ENCODE measurements at regions not wholly inside any gene's neighbourhood (a gene's known extent, or its start where the extent isn't known, plus 50 kb on each side); places are given as distances from the start of the nearest gene placed in this dataset.

DNA sequence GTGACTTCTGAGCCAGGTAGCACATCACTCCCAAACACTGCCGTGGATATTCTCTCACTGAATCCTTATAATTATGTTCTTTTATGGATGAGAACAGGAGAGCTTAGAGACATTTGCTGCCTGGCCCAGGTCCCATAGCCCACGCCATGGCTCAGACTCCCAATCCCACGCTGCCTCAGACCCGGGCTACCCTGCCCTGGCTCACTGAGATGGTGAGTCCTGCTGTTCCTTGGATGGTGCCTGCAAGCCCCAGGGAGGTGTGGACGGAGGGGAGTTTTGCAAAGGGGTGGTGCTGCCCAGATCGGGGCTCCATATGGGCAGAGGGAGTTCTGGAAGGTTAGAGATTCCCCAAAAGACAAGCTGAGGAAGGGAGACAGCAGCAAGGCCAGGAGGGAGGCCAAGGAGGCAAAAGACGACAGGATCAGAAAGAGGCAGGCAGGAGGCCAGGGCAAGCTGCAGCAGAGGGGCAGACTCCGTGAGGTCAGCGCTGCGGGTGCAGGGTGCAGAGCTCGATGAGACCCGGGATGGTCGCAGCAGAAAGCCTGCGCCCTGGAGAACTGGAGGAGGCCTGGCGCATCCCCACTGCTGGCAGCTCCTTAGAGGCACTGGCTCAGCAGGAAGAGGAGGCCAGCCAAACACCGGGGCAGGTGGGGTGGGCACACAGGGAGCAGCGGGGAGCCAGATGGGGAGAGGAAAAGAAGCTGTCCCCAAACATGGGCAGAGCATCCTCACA, 95.7 kb upstream of the ALDH1A3 start:
- no peak for DNase-seq (ENCODE audit: low spot score)

DNA sequence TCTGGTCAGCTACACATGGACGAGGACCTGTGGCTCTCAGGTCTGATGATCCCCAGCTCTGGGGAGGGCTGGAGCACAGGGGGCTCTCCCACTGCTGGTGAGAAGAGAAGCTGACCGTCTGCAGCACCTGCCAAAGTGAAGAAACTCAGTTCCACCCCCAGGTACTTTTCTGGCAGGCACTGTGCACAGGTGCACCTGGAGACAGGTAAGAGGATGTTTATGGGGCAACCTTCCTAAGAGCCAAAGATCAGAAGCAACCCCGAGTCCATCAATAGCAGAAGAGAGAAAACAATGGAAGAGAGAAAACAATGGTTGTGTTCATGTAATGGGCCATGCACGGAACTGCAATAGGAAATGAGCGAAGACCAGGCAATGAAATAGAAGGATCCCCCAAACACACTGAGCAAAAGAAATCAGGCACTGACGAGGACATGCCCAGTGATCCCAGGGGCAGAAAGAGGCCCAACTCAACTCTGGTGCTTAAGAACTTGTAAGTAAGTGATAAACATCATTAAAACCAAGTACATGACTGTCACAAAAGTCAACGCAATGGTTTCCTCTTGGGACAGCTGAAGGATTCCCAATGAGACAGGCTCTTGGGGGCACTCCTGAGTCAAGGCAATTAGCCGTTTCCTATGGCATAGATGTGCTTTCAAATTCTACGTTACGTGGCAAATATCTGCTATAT, 95.0 kb upstream of the ALDH1A3 start:
- DNase-seq (ENCODE audit: low spot score) = no peak

DNA sequence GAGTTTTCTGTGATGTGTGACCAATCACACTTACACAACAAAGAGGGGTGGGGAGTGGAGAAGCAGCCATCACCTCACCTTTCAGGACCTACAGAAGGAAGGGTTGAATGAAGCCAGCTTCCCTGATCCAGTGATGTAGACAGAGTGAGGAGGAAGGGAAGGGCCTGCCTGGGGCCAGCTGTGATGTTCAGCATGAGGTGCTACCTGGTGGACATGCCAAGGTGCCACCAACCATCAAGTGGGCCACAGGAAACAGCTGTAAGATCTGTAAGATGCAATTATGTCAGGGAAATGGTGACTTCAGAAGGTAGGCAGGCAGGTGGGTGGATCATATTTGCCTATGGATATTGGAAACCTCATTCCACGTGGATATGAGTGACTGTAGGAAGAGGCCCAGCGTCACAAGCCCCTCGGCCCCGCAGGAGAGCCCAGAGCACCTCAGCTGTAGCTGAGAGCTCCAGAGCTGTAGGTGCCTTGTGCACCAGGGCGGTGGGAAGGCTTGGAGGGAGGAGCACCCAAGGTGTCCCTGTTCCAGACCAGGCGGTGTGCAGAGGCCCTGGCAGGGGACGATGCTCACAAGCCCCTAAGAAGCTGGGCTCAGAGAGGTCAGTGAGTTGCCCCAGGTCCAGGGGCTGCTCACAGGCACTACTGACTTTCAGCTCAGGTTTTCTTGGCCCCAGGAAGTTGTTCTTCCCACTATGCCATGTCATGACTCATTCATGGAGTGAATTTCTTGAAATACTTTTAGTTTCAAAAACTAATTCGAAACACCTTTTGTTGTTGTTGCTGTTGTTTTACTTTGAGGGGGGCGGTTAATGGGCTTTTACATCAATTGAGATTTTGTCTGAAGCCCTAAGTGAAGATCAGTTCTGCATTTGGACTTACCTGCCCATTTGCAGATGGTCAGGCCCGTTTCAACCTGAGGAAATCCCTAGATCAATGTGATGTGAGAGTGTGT, 94.2 kb upstream of the ALDH1A3 start:
- DNase-seq (ENCODE audit: low spot score) = no peak

DNA sequence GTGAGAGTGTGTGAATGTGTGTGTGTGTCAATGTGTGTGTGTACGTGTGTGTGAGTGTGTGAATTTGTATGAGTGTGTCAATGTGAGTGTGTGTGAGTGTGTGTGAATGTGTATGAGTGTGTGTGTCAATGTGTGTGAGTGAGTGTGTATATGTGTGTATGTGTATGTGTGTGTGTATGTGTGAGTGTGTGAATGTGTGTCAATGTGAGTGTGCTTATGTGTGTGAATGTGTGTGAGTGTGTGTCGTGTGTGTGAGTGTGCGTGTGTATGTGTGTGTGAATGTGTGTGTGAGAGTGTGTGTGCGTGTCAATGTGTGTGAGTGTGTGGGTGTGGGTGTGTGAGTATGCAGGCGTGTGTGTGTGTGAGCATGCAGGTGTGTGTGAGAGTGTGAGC, 93.5 kb upstream of the ALDH1A3 start:
- no peak for DNase-seq (ENCODE audit: low spot score)

DNA sequence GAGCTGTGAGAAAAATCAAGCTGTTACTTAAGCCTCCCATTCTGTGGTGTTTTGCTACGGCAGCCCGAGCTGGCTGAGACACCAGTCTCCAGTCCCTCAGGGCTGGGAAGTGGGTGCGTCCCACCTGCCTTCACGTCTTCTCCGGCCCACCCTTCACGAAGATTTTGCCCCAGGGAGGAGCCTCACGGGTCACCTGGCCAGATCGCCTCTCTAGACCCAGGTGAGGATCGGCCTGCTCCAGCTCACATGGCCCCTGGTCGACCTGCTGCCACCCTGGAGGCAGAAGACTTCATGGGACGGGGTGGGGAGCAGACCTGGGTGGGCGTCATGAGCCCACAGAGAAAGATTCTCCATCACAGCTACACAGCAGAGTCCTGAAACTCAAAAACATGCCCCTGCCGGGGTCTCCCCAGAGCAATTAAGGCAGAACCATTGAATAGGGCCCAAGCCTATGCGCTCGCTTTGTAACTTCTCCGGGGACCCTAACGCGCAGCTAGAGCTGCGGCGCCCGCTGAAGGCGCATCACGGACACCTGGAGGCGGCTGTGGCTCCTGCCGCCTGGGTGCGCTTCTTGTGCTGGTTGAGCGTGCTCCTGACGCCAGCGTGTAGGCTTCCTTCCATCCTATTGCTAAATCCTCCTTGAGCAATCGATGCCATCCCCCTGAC, 92.6 kb upstream of the ALDH1A3 start:
- DNase-seq (ENCODE audit: low spot score) = no peak

DNA sequence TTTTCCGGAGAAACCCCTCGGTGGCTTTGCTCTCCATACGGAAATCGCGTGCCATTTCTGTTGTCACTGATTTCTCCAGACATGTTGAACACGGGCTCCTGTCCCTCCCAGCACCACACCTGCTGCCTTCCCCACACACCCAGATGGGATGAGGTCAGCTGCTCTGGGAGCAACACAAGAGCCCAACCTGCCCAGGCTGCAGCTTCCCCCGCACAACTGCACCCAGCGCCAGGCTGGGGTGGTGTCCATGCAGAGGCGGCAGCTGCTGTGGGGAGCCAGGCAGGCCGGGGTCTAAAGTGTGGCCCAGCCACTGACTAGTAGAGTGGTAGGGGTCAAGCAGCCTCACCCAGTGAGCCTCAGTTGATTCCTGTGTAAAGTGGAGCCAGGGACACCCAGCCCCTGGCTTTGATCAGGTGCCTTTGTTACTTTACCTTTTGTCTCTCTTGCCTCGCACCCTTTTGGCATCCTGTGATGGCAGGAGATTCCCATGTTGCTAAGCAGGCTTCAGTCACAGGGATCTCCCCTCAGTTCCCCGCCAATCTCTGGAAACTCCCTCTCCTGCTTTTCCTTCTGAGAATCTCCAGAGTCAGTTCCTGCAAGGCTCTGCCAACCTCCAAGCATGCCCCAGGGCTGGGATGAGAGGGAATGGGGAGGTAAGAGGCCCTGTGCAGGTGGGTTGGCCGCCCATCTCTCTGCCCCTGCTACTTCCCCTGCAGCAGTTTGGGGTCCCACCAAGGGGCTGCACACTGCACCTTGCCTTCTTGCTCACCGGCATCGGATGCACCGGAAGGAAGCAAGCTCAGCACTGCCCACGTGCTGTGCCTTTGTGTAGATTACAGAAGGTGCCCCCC, 91.8 kb upstream of the ALDH1A3 start:
- no peak for DNase-seq (ENCODE audit: low spot score)

DNA sequence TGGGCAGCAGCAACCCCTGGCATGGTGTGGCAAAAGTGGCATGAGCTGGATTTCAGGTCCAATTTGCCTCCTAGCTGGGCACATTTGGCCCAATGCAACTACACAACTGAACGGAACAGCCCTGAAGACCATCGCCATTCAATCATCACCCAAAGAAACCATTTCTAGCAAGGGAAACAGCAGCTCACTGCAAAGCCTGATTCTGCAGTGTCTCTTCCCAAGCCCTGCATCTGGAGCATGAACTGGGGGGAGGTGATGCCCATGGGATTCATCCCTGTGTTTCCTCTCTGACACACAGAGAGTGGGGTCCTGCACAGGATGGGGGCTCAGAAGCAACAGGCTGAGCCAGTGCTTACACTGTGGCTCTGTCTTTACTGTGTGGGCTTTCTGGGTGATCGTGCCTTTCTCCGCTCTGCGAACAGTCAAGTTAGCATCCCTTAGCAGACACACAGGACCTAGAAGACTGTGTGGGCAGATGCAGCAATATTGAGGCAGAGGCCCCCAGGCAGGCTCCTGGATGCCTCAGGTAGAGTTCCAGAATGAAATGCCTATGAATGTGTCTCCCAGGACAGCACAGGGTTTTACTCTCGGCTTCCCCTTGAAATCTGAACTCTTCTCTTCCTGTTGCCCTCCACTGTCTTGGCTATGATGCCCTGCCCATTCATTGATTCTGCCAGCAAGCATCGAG, 91.1 kb upstream of the ALDH1A3 start:
- DNase-seq (ENCODE audit: low spot score) = no peak

DNA sequence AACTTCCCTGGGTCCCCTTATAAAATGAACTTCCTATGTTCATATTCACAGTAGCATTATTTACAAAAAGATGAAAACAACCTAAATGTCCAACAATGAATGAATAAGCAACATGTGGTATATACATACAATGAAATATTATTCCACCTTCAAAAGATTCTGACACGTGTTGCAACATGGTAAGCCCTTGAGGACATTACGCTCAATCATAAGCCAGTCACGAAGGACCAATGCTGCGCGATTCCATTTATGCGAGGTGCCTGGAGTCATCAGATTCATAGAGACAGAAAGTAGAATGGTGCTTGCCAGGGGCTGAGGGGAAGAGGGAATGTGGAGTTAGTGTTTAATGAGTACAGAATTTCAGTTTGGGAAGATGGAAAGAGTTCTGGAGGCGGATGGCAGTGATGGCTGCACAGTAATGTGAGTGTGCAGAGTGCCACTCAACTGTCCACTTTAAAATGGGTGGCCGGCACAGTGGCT, 88.8 kb upstream of the ALDH1A3 start:
- no peak for DNase-seq (ENCODE audit: low spot score)

DNA sequence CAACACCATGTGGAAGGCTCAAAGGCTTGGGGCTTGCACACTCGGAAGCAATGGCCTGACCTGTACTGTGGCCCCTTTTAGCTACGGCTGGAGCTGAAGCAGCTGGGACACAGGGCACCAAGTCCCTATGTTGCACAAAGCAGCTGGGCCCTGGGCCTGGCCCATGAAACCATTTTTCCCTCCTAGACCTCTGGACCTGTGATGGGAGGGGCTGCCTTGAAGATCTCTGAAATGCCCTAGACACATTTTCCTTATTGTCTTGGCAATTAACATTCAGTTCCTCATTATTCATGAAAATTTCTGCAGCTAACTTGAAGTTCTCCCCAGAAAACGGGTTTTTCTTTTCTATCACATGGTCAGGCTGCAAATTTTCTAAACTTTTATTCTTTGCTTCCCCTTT, 85.6 kb upstream of the ALDH1A3 start:
- no peak for DNase-seq (ENCODE audit: low spot score)

DNA sequence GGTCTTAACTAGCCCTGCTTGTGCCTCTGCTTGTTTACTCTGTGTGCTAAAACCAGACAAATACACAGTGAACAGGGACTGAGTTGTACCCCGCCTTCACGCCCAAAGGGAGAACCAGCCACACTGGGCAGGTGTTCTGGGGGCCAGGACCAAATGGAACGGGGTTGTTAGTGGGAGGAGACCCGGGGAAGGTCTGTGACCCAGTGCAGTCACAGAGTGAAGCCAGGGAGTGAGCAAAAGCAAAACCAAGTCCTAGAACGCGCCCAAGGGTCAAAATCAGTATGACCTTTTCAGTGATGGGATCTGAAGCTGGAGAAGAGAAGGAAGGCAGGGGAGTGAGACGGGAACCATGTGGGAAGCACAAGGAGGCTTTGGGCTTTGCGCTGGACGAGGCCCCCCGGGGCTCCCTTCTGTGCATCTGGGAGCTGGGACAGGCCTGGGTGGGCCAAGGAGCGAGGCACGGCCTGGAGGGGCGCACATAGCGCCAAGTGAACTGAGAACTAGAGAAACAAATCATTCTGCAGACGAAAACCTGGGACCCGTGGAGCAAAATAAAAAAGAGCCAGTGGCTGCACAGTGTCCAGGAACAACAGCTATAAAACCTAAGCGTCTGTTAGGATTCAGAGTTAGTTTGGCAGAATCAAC, 78.3 kb upstream of the ALDH1A3 start:
- no peak for DNase-seq (ENCODE audit: low spot score)

DNA sequence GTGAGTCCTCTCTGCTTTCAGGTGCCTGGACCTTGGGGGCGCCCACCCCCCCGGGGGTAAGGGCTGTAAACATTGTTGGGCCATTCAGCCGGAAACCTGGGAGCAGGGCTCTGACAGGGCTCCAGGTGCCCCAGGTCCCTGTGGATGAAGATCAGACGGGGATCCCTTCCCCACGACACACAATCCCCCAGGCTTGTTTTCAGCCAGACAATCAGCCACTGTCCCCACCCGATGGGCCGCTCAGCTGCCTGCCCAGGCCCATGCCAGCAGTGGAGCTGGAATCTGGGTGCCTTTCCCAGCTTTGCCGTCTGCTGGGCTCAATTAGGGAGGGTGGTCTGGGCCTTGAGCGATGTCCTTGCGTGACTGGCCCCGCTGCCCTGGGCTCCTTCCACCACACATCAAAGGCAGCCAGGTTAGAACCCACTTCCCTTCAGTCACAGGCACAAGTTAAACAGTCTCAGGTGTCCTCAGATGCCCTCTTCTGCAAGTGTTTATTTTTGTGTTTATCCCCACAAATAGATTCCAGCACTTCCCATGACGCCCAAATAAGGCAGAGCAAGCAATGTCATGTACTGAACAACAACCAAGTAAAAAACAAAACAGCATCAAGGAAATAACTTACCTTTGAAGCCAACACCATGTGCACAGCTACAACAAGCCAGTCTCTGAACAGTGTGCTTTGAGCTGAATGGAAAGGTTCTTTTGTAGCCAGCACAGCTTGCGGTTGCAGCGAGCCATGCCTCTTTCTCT, 77.0 kb upstream of the ALDH1A3 start:
- no peak for DNase-seq (ENCODE audit: low spot score)

DNA sequence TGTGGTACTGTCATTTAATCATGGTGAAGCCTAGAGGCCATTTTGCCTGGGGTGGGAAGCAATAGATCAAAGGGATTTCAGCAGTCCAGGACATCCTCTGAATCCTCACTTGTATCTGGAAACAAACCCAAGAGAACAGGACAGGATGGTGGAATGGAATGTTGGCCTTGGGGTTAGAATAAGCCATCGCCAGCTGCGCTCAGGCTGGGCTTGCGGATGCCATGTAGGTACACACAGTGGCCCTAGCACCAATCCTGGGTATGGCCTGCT, 76.5 kb upstream of the ALDH1A3 start:
- no peak for DNase-seq (ENCODE audit: low spot score)

DNA sequence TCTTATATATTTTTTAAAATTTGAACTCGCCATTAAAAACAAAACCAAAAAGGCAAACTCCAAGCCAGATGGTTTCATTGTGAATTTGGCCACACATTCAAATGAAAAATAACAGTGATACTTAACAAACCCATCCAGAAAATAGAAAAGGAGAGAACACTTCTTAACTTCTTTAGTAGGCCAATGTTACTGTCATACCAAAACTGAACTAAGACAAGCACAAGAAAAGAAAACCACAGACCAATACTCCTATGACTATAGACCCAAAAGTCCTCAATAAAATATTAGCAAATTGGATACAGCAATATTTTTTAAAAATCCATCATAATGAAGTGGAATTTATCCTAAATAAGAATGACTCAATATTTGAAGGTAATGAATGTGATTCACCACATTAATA, 73.5 kb upstream of the ALDH1A3 start:
- no peak for DNase-seq (ENCODE audit: low spot score)

DNA sequence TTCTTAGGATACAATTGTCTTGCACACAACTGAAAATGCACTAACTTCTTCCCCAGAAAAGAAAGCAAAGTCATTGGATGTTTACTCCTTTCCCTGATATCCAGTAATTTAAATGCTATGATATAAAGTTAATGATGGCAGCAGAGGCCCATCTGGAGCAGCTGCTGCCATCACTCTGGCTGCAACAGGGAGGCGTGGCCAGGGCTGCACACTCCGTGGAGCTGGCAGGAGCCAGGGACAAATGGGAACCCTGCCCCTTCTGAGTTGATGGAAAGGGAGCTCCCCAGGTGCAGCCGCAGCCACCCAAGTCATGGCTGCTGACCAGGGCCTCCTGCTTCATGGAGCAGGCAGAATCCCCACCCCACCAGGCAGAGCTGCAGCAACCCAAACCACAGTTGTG, 72.6 kb upstream of the ALDH1A3 start:
- DNase-seq (ENCODE audit: low spot score) = no peak

DNA sequence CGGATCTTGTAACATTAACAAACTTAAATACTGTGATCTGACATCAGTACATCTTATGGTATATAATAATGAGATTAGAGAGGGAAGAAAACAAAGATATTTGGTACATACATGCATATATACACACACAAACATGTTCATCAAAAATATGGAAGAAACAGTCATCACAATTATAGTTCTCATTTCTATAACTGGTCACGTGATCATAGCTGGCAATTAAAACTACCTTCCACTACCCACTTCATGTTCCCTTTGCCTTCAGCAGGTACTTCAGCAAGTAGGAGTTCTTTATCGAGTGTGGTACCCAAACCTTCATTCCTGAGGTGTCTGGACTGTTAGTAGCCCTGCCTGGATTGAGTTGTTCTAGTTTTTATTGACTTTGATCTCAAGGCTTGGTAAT, 70.9 kb upstream of the ALDH1A3 start:
- no peak for DNase-seq (ENCODE audit: low spot score)

DNA sequence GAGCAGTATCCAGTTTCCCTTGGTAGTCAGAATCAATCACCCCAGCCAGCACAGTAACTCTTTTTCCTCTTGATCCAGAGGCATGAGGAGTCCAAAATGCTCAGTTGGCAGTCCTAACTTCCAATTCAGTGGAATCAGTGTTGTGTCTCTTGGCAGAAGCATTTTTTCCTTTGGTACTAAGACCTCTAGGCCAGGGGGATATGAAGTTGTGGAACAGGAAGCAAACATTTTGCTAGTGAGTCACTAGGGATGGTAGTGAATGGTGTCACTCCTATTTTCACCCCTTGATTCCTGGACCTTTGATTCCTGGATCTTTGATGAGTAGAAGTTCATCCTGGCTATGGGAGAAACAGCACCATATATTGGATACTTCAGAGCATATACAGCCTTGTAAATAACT, 70.5 kb upstream of the ALDH1A3 start:
- no peak for DNase-seq (ENCODE audit: low spot score)

DNA sequence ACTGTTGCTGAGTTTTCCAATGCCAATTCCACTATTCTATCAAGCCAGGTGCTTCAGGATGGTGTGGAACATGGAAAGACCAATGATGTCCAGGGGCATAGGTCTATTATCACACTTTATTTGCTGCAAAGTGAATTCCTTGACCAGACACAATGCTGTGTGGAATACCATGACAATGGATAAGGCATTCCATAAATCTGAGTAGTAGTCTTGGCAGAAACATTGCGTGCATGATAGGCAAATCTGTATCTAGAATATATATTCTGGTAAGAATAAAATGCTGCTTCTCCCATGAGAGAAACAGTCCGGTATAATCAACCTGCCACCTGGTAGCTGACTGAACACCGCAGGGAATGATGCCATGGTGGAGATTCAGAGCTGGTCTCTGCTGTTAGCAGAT, 70.0 kb upstream of the ALDH1A3 start:
- no peak for DNase-seq (ENCODE audit: low spot score)

DNA sequence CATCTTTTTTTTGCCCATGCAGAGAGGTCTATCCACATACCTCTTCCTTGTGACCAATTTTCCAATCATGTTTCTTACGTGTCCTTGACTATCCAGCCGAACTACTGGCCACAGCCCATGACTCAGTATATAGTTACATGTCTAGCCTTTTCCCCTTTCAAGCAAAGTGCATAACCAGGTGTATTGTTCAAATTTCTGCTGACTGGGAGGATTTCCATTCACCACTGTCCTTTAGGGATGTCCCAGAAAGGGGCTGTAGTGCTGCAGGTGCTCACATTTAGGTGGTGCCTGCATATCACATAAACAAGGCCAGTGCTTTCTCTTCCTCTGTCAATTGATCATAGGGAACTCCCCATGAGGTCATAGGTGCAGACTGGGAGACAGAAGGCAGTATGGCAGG, 69.4 kb upstream of the ALDH1A3 start:
- DNase-seq (ENCODE audit: low spot score) = no peak

DNA sequence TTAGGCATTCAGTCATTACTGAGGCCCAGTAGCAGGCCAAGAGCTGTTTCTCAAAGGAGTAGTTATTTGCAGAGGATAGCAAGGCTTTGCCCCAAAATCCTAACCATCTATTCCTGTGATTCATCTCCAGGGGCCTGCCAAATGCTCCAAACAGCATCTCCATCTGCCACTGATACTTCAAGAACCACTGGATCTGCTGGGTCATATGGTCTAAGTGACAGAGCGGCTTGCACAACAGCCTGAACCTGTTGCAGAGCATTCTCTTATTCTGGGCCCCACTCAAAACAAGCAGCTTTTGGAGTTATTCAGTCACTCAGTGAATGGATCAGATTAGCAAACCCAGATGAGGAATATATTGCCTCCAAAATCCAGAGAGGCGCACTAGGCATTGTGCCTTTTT, 68.8 kb upstream of the ALDH1A3 start:
- no peak for DNase-seq (ENCODE audit: low spot score)

DNA sequence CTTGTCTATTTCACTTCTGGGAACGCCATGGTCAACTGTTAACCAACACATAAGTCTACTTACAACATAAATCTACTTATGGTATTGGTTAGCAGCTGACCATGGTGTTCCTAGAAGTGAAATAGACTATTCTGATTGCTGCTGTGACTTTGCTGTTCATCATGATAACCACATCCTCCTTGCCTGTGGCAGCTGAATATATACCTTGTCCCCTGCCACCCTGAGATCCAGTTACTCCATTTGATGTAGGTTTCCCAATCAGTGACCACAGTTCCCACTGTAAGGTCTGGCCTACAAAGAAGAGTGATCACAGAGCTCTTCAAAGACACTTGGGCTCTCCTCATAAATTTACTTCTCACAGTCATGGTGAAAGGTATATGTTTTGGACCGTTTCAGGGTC, 66.8 kb upstream of the ALDH1A3 start:
- no peak for DNase-seq (ENCODE audit: low spot score)

Measured in HuH-7 (cell line).